Stimulated activated CD4-positive, alpha-beta T cell treated with anti-CD3 and anti-CD28 coated beads, Interleukin-1b, Interleukin-23, amount 100 ng/mL, for 4 hours (primary cell): ENCODE measurements at regions not wholly inside any gene's neighbourhood (a gene's known extent, or its start where the extent isn't known, plus 50 kb on each side); places are given as distances from the start of the nearest gene placed in this dataset.

Experiments used
- DNase-seq, 2 donors: peaks; one replicate each; pipeline ENCODE4 v3.0.0-alpha.2; 2020; ENCODE audit warnings: low read depth in 2 of 2

DNA sequence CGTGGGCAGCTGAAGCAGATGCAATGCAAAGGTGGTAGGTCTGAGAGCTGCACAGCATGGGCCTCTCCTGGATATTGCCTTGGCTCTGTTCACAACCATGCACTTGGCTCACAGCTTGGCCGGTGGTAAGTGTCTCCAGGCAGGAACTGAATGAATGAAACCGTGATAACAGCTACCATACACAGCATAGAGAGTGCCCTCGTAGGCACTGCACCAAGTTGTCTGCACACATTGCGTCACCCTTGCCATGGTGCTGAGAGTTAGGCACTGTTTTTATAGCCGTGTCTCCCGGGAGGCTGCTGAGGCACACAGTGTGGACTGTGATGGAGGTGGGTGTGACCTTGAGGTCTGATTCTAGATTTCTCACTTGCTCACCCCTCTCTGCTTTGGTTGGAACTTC lies 157.6 kb upstream of the VASH1 start:
- DNase-seq = no peak

DNA sequence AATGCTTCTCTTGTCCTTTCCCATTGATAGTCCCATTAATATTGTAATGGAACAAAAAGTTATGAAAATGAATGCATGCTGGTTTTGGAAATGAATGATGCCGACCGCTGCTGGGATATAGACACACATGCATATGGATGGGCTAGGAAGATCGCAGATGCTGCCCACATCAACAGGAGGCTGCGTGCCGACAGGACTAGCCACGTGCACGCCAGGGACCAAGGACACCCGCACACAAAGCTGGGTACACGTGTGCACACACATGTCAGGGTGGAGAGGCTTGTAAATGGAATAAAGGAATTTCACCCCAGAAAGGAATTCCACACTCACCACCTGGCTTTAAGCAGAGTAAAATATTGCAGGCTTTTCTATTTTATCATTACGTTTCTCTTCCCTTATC lies 153.8 kb upstream of the VASH1 start:
- DNase-seq = no peak

DNA sequence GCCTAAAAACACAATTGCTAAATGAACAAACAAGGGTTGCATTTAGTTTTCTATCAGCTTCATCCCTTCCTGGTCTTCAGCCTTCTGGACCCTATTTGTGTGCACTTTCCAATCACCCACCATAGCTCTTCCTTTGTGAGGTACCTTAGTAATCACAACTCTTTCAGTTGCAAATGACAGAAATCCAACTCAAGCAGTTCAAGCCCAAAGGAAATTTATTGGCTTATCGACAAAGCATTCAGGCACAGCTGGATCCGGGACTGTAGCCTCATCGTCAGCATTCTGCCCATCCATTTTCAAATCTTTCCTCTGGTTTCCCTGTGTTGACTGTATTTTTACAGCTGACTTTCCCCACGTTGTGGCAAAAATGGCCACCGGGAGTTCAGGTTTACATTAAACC lies 148.6 kb upstream of the VASH1 start:
- no peak for DNase-seq

DNA sequence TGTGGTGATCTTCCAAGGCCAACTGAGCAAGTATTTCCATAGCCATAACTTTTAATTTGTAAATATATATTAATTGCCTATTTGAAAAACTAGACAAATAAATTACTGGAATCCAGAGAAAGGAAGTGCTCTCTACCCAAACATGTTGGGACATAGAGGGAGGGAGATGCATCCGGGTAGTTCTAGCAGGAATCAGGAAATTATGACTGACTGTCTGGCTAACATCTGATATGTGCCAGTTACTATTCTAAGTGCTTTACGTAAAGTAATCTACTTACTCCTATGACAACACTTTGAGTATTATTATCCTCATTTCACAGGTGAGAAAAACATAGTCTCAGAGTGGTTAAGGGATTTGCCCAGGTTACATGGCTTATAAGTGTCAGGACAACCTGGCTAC lies 147.7 kb upstream of the VASH1 start:
- DNase-seq = no peak

DNA sequence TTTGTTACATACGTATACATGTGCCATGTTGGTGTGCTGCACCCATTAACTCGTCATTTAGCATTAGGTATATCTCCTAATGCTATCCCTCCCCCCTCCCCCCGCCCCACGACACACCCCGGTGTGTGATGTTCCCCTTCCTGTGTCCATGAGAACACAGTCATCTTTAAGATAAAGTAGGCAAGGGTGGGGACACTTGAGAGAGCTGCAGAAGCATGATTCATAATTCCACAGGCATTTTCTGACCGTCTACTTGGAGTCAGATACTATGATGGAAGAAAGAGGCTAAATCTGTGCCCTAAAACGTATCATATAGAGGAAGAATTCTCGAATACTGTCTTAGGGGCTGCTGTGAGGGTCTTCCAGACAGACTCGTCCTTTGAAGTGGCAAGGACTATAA lies 145.9 kb upstream of the VASH1 start:
- DNase-seq = no peak

DNA sequence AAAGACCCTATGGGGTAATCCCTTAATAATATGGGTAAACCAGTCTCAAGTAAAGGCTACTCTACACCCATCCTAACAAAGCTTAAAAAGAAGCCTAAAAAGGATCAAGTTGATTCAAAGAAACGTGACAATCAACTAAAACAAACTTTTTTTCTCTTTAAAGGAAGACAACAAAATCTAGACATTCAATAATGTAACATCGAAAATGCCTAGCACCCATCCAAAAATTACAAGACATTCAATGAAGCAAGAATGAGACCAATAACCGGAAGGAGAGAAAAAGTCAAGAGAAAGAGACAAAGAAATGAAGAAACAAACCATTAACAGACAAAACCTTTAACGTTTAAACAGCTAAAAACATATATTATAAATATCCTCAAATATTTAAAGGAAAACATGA lies 143.8 kb upstream of the VASH1 start:
- no peak for DNase-seq

DNA sequence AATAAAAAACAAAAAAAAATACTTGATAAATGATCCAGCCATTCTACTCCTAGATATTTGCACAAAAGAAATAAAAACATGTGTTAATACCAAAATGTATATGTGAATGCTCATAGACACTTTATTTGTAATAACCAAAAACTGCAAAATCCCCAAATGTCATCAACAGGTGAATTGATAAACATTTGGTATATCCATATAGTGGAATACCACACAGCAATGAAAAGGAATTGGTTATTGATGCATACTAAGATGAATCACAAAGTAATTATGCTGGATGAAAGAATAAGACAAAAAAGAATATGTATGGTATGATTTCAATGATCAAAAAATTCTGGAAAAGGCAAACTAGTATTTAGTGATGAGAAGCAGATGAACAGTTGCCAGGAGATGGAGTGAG lies 124.7 kb upstream of the VASH1 start:
- no peak for DNase-seq

DNA sequence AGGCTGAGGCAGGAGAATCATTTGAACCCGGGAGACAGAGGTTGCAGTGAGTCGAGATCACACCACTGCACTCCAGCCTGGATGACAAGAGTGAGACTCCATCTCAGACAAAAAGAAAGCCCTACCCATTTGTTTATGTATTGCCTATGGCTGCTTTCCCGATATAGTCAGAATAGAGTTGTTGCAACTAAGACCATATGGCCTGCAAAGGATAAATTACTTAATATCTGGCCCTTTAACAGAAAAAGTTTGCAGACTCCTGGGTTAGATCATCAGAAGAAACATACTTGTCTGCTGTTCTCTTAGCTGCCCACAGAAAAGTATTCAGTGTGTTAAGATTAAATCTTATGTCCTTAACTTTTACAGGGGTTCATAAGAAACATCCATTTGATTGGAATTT lies 122.4 kb upstream of the VASH1 start:
- DNase-seq = no peak

DNA sequence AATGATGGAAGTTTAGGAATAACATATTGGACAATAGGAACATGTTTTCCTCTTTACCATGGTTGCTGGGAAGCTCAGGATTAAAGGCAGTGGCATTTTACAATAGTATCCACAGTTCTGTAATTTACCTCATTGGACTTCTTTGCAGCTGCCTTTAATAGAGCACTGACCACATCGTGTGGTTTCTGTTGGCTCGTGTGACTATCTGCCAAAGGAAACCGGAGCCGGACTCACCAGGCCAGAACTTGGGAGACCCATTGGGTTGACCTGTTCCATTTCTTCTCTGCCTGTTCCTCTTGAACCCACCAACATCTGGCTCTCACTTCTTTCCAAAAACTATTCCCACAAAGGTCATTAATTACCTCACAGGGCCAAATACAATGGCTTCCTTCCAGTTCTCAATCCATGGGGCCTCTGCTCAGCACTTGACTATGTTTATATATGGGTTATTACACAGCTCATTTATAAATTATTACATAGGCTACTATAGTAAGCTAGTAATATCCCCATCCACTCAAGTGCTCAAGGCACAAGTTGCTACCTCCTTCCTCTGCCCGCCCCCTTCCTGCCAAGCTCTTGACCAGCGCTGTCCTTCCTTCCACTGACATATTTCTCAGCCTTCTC lies 121.5 kb upstream of the VASH1 start:
- no peak for DNase-seq

DNA sequence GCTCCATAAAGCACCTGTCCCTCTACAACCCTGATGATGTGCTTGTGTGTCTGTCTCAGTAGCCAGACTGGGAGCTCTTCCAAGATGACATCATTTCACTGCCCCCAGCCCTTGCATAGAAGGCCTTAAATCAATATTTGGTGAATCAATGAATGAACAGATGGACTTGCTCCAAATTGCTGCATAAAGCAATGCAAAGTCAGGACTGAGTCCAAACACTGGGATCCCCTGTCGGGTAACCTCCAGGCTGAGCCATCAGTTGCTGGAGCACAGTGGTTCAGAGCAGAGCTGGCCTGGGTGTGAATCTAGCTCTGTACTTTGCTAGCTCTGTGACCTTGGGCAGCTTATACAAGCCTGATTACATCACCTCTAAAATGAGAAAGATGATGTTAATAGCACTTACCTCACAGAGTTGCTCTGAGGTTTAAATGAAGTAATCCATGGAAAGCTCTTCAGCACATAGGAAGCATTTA lies 120.3 kb upstream of the VASH1 start:
- no peak for DNase-seq

DNA sequence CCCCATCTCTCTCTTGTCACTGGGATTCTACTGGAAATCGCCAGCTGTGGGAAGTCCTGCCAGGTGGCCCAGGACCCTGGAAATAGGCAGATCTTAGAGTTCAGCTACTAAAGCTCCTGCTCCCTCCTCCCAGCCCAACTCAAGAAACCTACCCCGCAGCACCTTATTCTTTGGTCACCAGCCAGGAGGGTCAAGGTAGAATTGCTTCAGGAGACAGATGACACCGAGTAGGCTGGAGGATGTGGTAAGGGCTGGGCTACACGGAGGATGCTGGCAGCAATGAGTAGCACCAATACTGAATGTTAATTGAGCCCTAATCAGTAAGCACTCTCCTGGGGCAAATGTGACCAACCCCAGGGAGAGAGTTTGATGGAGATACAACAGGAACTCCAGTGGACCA lies 119.7 kb upstream of the VASH1 start:
- DNase-seq = no peak

DNA sequence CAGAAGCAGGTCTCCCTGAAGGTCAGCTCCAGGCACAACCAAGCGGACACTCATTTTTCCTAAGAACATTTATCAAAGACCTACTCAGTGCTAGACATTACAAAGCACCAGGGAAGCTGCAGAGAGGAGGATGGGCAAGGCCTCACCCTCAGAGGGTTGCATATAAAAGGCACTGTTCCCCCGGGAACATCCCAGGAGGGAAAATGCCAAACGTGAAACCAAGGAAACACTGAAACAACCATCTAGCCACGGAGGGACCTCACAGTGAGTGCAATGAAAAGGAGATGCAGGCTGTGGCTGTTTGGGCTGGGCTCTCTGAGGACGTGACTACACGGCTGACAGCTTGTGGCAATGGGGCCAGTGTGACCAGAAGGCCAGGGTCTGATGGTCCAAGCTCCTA lies 117.4 kb upstream of the VASH1 start:
- DNase-seq = no peak

DNA sequence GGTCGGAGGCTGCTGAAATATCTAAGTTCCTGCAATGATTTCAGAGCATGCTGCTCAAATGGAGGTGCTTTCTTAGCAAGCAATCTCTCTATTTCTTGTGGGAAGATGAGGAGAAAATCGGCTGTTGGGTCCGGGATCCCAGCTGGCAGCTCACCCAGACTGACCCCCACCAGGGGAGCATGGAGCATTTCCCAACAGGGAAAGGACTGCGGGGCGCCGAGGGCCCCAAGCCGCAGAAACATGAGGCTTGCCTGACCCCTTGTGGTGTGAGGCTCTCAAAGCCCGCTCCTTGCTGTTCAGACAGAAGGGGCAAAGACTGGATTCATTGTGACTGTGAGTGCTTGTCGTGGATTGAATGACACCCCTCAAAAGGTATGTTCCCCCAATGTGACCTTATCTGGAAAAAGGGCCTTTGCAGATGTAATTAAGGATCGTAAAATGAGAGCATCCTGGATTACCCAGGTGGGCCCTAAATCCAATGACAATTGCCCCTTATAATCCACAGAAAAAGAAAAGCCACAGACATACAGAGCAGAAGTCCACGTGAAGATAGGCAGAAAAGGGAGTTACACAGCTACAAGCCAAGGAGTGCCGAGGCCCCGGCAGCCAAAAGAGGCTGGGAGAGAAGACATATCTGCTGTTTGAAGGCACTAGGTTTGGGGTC lies 116.3 kb upstream of the VASH1 start:
- no peak for DNase-seq

DNA sequence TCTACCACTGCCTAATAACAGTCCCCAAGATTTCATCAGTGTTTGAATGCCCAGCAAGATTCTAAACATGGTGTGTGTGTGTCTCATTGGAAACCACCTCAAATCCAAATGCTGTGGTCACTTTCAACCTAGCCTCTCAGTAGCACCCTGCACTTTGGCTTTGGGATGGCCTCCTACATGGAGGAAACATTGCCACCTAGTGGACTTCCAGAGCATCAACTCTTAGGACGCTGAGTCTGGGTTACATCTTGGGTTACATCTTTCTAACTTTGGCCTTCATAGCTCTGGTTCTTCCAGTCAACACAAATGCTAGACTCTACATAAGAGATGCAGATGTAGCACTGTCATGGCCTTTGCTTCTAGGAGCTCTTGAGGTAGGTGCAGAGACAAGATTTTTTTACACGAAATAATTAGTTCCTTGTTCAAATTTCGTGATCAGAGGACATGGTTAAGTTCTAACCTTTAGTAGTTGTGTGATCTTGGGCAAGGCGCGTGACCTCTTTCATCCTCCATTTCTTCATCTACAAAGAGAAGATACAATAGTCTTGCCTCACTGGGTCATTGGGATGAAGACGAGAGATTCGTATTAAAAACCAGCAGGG lies 113.5 kb upstream of the VASH1 start:
- DNase-seq = no peak

DNA sequence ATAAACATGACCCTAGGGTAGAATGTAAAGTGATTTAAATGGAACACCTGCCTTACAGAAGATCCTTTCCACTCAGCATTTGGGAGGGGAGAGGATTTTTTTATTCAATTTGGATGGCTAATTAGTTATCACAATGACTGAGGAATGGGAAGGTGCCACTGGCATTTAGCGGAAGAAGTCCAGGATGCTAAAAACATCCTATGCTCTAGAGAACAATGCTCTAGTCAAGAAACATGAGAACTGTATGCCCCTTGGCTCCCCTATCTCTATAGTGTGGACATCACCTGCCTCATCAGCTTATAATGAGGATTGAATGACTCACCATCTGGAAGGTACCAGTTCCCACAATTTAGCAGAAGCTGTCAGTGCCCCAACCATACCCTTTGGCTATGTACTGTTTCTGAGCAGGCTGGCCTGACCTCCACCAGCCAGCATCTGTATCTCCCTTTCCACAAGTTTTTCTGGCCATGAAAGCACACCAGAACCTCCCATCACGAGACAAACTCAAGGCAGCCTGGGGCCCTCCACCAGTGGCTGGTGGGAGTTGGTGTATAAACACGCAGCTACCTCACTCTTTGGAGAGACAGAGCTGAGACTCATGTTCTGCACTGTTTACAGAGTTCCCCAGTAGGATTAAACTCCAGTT lies 109.7 kb upstream of the VASH1 start:
- DNase-seq = no peak

DNA sequence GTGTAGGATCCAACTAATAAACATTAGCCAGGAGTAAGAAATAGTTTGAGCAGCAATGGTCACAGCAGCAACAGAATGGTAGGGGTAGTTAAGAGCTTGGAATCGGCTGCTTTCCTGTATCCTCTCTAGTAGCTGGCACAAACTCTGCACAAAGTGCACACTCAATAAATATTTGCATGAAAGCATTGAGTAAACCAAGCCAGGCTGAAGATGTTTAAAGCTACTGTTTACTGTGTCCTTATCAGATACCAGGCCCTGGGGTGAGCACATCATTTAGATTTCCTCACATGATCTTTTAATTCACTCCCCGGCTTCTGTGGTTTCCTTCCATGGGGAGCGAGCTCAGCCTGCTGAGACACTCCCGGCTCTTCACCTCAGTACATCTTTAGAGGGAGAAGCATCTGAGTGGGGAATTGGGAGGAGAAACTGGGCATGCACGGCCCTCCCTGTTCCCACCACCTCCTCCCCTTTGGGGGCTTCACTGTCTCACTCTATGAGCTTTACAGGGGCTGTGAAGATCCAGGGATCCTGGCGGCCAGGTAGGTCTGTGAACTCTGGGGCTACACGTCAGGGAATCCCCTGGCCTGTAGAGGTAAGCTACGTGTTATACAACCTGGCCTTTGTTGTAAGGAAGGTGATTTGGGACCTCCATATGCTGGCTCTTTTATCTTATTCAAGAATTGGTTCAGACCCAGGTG lies 107.2 kb upstream of the VASH1 start:
- DNase-seq = no peak

DNA sequence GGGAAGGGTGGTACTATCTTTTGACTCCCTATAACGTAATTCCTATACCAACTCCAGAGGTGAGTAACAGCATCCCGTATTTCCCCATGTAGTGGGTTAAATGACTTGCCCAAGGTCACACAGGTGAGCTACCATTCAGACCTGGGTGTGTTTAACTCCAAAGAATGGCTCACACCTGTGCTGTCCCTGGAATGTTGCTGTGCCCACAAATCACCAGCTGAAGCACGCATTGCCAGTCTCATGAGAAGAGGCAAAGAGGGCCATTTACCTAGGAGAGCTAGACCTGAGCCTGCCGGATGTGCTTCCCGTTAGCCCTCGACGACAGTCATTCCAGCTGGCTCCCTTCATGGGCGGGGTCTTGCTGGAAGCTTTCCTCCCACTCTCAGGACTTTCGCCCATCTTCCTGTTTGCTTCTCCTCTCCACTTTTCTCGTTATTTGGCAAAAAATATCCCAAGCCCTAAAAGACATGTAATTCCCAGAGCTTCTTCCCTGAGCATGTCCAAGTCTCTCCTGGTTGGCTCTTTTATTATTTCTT lies 106.6 kb upstream of the VASH1 start:
- DNase-seq = no peak

DNA sequence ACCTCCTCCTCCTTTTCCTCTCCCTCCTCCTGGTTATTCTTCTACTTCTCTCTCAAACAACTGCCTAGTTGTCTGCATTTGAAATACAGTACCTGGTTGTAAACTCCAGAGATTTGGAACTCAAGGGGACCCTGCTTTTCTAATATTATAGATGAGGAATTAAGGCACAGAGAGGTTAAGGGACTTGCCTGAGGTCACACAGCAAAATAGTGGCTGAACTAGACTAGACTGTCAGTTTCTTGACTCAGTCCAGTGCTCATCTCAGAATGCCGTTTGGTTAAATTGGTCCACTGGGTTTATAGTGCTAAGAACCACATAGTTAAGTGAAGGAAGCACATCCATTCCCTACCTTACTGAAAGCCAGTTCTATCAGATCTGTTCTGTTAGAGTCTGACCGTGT lies 105.9 kb upstream of the VASH1 start:
- DNase-seq = no peak

DNA sequence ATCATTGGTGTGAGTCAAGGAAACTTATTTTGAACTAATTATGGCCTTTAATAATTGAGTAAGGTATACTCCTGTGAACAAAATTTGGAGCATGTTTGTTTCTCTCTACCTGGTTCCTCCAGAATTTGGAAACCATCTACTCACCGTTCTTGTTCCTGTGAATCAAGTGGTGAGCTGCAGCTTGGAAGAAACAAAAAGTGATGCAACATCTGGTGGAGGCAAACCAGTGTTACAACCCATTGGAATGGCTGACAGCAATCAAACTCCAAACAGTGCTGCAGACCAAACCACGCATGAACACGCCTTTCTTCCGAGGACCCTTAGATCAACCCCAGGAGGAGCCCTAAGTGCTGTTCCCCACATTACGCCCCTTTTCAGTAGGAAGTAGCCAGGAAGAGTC lies 104.7 kb upstream of the VASH1 start:
- no peak for DNase-seq

DNA sequence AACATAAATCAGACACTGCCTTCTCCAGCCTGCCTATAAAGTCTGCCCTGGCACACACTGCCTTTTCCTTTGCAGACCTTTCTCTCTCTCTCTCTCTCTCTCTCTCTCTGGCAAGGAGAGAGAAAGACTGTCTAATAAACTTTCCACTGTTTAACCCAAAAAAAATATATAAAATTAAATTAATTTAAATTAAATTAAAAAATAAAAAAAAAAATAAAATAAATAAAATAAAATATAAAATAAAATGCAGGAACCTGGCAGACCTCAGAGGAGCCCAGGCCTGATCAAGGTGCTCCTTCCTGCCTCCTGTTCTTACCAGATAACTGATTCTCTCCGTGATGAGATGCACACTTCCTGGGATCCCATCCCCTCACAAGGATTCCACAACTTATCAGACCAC lies 103.9 kb upstream of the VASH1 start:
- no peak for DNase-seq

DNA sequence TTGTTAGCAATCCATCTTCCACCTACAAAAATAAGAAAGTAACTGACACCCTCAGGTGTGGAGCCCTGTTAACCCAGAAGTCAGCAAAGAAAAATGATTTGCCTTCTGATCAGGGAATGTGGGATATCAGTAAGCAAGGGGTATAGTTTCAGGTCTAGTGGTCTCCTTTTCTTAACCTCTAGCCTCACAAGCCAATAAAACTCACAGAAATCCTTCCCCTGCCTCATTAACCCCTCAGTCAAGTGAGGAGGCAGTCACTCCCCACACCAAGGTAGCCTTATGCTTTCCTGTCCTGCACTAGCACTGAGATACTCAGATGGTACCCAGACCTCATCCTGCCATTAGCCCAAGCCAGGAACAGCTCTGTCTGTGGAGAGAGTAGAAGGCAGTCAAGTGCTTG lies 103.4 kb upstream of the VASH1 start:
- no peak for DNase-seq

DNA sequence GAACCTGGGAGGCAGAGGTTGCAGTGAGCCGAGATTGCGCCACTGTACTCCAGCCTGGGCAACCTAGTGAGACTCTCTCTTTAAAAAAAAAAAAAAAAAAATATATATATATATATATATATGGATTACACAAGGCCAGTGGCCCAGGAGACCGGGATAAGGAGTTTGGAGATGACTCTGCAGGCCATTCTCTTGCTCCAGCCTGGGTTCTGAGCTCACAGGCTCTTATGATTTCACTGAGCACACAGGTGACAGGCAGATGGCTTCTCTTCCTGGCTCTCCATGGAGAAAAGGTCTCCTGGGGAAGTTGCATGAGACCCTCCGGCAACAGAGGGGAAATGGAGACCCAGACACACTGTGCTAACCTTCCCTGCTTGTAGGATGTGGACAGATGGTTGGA lies 98.7 kb upstream of the VASH1 start:
- no peak for DNase-seq
